ENCODE measurements at regions not wholly inside any gene's neighbourhood (a gene's known extent, or its start where the extent isn't known, plus 50 kb on each side); places are given as distances from the start of the nearest gene placed in this dataset.

DNA sequence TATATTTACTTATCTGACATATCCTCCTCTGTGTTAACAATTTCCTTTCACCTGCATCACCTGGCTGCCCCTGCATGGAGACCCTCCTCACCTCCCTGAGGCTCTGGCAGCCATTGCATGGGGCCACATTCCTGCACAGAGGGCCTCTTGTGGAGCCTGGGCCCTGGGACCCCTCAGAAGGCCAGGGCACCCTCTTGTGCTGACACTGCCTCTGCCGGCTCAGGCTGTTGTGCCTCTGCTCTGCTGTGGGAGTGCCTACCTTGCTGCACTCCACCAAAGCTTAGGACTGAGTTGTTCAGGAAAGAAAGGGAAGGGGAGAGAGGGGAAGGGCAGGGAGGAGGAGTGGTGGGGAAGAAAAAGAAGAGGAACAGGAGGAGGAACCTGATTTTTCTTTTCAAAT lies 194.5 kb downstream of the ADAMTS15 start:
- Histone ChIP-seq H2BK5ac (ENCODE audit: low read depth, low read length, poor library complexity, severe bottlenecking) (no peak overlapping the region), H3K27me3 (ENCODE audit: control insufficient read depth in 1 of 2, insufficient read depth in 1 of 2, low read length in 2 of 2) (no peaks in the 10 kb centered on the region), H3K23ac (ENCODE audit: low read length in 2 of 2) (peak overlapping the region in 1 of 2 experiments; percentile 83), H3K4me3 (ENCODE audit: insufficient read depth in 1 of 2, low read depth in 1 of 2, low read length in 2 of 2) (no peak overlapping the region), H3K36me3 (ENCODE audit: control insufficient read depth in 1 of 2, insufficient read depth in 2 of 2, low read depth in 1 of 2, low read length in 2 of 2) (no peaks in the 10 kb centered on the region), H3K4me2 (ENCODE audit: low read length, poor library complexity, severe bottlenecking) (no peak overlapping the region), H3K4me1 (ENCODE audit: control insufficient read depth, insufficient read depth, low read depth, low read length) (peaks cover 6% of the 10 kb centered on the region), H2BK15ac (ENCODE audit: low read depth, poor library complexity, severe bottlenecking) (no peak overlapping the region), H3K79me1 (replicated peaks; ENCODE audit: low read length, poor library complexity, severe bottlenecking) (no peaks in the 10 kb centered on the region), H3K9ac (ENCODE audit: low read length) (no peak overlapping the region), H4K91ac (ENCODE audit: low read length) (peak overlapping the region; percentile 52), H2AK5ac (ENCODE audit: low read length, severe bottlenecking) (peak overlapping the region; percentile 19), H4K8ac (ENCODE audit: low read length) (peak overlapping the region; percentile 31), H2AFZ (ENCODE audit: low read depth, low read length) (no peak overlapping the region), H2BK120ac (ENCODE audit: low read depth, low read length) (no peak overlapping the region), H3K14ac (ENCODE audit: low read length in 2 of 2) (no peak overlapping the region), H2BK12ac (ENCODE audit: low read length in 2 of 2) (peak overlapping the region; percentile 1 to 42), H3K4ac (ENCODE audit: low read depth in 1 of 2, low read length in 2 of 2) (peak overlapping the region in 1 of 2 experiments; percentile 9), H3K18ac (ENCODE audit: low read depth in 1 of 2, low read length in 2 of 2) (peak overlapping the region in 1 of 2 experiments; percentile 52), H3K27ac (ENCODE audit: low read length, poor library complexity, severe bottlenecking) (no peak overlapping the region), H3K9me3 (ENCODE audit: control insufficient read depth, low read length) (no peaks in the 10 kb centered on the region)
- 62% methylated on average over 1 of the region's 1 CpG for WGBS
- DNase-seq: no peak

DNA sequence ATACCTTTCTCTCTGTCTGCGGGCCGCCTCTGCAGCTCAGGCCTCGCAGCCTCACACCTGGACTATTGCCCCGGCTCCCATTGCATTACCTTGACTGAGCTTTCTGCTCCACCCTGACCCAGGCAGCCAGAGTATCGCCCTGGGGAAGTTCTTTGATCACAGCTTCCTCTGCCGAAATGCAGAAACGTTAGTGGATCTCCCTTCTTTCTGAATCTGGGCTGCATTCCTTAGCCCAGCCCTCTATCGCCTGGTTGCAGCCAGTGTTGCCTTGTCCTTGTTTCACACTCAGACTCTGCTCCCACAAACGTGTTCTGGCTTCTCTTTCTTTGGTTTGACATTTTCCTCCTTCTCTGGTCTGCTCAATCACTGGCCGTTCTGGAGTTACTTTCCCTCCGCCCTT lies 195.7 kb downstream of the ADAMTS15 start:
- no peak overlapping the region for H3K27ac ChIP-seq (ENCODE audit: low read length, poor library complexity, severe bottlenecking)
- no peak overlapping the region for H2BK15ac ChIP-seq (ENCODE audit: low read depth, poor library complexity, severe bottlenecking)
- no peak overlapping the region for H2BK120ac ChIP-seq (ENCODE audit: low read depth, low read length)
- 44% methylated on average over 11 of the region's 11 CpGs for WGBS
- no peak overlapping the region for H2AK5ac ChIP-seq (ENCODE audit: low read length, severe bottlenecking)
- H3K4me2 ChIP-seq (ENCODE audit: low read length, poor library complexity, severe bottlenecking): no peak overlapping the region
- H3K27me3 ChIP-seq (ENCODE audit: control insufficient read depth in 1 of 2, insufficient read depth in 1 of 2, low read length in 2 of 2): no peaks in the 10 kb centered on the region
- H3K4me3 ChIP-seq (ENCODE audit: insufficient read depth in 1 of 2, low read depth in 1 of 2, low read length in 2 of 2): peak overlapping the region in 1 of 2 experiments; percentile 5
- H3K18ac ChIP-seq (ENCODE audit: low read depth in 1 of 2, low read length in 2 of 2): peak overlapping the region; percentile 4 to 5
- H4K8ac ChIP-seq (ENCODE audit: low read length): no peak overlapping the region
- H2BK5ac ChIP-seq (ENCODE audit: low read depth, low read length, poor library complexity, severe bottlenecking): no peak overlapping the region
- H3K9me3 ChIP-seq (ENCODE audit: control insufficient read depth, low read length): no peaks in the 10 kb centered on the region
- H2BK12ac ChIP-seq (ENCODE audit: low read length in 2 of 2): no peak overlapping the region
- H3K23ac ChIP-seq (ENCODE audit: low read length in 2 of 2): no peak overlapping the region
- no peak overlapping the region for H4K91ac ChIP-seq (ENCODE audit: low read length)
- H3K36me3 ChIP-seq (ENCODE audit: control insufficient read depth in 1 of 2, insufficient read depth in 2 of 2, low read depth in 1 of 2, low read length in 2 of 2): no peaks in the 10 kb centered on the region
- no peak for DNase-seq
- peaks cover 3% of the 10 kb centered on the region for H3K4me1 ChIP-seq (ENCODE audit: control insufficient read depth, insufficient read depth, low read depth, low read length)
- peak overlapping the region; percentile 56 for H3K9ac ChIP-seq (ENCODE audit: low read length)
- H3K14ac ChIP-seq (ENCODE audit: low read length in 2 of 2): no peak overlapping the region
- no peak overlapping the region for H3K4ac ChIP-seq (ENCODE audit: low read depth in 1 of 2, low read length in 2 of 2)
- H2AFZ ChIP-seq (ENCODE audit: low read depth, low read length): no peak overlapping the region
- no peaks in the 10 kb centered on the region for H3K79me1 ChIP-seq (replicated peaks; ENCODE audit: low read length, poor library complexity, severe bottlenecking)

DNA sequence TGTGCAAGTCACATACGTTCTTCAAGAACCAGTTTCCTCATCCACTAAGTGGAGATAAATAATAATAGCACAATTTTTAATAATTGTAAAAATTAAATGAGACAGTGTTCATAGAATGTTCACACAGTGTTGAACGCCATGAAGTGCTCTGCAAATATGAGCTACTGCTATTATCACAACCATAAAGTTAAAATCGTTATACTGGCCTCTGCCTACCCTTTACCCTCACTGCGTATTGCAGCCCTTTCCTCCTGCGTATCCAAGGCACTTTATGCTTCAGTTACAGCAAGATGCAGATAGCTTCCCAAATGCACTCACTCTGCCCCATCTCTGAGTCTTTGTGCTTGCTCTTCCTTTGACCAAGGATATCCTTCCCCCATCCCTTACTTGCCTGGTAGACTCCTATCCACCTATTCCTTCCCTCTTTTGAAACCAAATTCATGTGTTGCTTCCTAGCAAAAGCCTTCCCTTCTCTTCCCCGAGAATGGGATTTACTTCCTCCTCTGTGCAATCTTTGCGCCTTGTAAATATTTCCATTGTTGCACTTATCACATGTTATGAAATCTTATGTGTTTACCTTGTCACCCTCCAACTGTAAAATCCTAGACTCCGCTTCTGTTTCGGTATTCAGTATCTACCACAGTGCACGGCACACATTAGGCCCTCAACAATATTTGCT lies 196.9 kb downstream of the ADAMTS15 start:
- 94% methylated on average over 9 of the region's 10 CpGs for WGBS
- H3K9me3 ChIP-seq (ENCODE audit: control insufficient read depth, low read length): no peaks in the 10 kb centered on the region
- H2BK5ac ChIP-seq (ENCODE audit: low read depth, low read length, poor library complexity, severe bottlenecking): no peak overlapping the region

GRCh38 chr11:130645843-130646197 lies 197.4 kb downstream of the ADAMTS15 start:
- no peak overlapping the region for H3K18ac ChIP-seq (ENCODE audit: low read depth in 1 of 2, low read length in 2 of 2)
- peaks cover 3% of the 10 kb centered on the region for H3K4me1 ChIP-seq (ENCODE audit: control insufficient read depth, insufficient read depth, low read depth, low read length)
- no peak overlapping the region for H2BK120ac ChIP-seq (ENCODE audit: low read depth, low read length)
- H3K27me3 ChIP-seq (ENCODE audit: control insufficient read depth in 1 of 2, insufficient read depth in 1 of 2, low read length in 2 of 2): no peaks in the 10 kb centered on the region
- no peak overlapping the region for H3K14ac ChIP-seq (ENCODE audit: low read length in 2 of 2)
- no peak for DNase-seq
- no peak overlapping the region for H2AK5ac ChIP-seq (ENCODE audit: low read length, severe bottlenecking)
- no peak overlapping the region for H4K8ac ChIP-seq (ENCODE audit: low read length)
- H2BK12ac ChIP-seq (ENCODE audit: low read length in 2 of 2): no peak overlapping the region
- peak overlapping the region; percentile 73 for H3K9ac ChIP-seq (ENCODE audit: low read length)
- no peak overlapping the region for H3K4ac ChIP-seq (ENCODE audit: low read depth in 1 of 2, low read length in 2 of 2)
- H3K4me2 ChIP-seq (ENCODE audit: low read length, poor library complexity, severe bottlenecking): no peak overlapping the region
- H2BK15ac ChIP-seq (ENCODE audit: low read depth, poor library complexity, severe bottlenecking): no peak overlapping the region
- no peaks in the 10 kb centered on the region for H3K79me1 ChIP-seq (replicated peaks; ENCODE audit: low read length, poor library complexity, severe bottlenecking)
- no peak overlapping the region for H4K91ac ChIP-seq (ENCODE audit: low read length)
- H3K27ac ChIP-seq (ENCODE audit: low read length, poor library complexity, severe bottlenecking): no peak overlapping the region
- H3K36me3 ChIP-seq (ENCODE audit: control insufficient read depth in 1 of 2, insufficient read depth in 2 of 2, low read depth in 1 of 2, low read length in 2 of 2): no peaks in the 10 kb centered on the region
- H3K4me3 ChIP-seq (ENCODE audit: insufficient read depth in 1 of 2, low read depth in 1 of 2, low read length in 2 of 2): no peak overlapping the region
- no peak overlapping the region for H2AFZ ChIP-seq (ENCODE audit: low read depth, low read length)
- no peaks in the 10 kb centered on the region for H3K9me3 ChIP-seq (ENCODE audit: control insufficient read depth, low read length)
- no peak overlapping the region for H3K23ac ChIP-seq (ENCODE audit: low read length in 2 of 2)
- H2BK5ac ChIP-seq (ENCODE audit: low read depth, low read length, poor library complexity, severe bottlenecking): no peak overlapping the region
- 100% methylated on average over 6 of the region's 6 CpGs for WGBS

More for the DNA sequence above, 196.9 kb downstream of the ADAMTS15 start:
- Histone ChIP-seq H3K27me3 (ENCODE audit: control insufficient read depth in 1 of 2, insufficient read depth in 1 of 2, low read length in 2 of 2) (no peaks in the 10 kb centered on the region), H3K4ac (ENCODE audit: low read depth in 1 of 2, low read length in 2 of 2) (peak overlapping the region in 1 of 2 experiments; percentile 13), H4K91ac (ENCODE audit: low read length) (no peak overlapping the region), H2BK15ac (ENCODE audit: low read depth, poor library complexity, severe bottlenecking) (no peak overlapping the region), H4K8ac (ENCODE audit: low read length) (peak overlapping the region; percentile 7), H3K4me3 (ENCODE audit: insufficient read depth in 1 of 2, low read depth in 1 of 2, low read length in 2 of 2) (no peak overlapping the region), H3K27ac (ENCODE audit: low read length, poor library complexity, severe bottlenecking) (no peak overlapping the region), H2AK5ac (ENCODE audit: low read length, severe bottlenecking) (no peak overlapping the region), H3K4me2 (ENCODE audit: low read length, poor library complexity, severe bottlenecking) (no peak overlapping the region), H2AFZ (ENCODE audit: low read depth, low read length) (no peak overlapping the region), H3K18ac (ENCODE audit: low read depth in 1 of 2, low read length in 2 of 2) (no peak overlapping the region), H3K36me3 (ENCODE audit: control insufficient read depth in 1 of 2, insufficient read depth in 2 of 2, low read depth in 1 of 2, low read length in 2 of 2) (no peaks in the 10 kb centered on the region), H2BK120ac (ENCODE audit: low read depth, low read length) (no peak overlapping the region), H3K79me1 (replicated peaks; ENCODE audit: low read length, poor library complexity, severe bottlenecking) (no peaks in the 10 kb centered on the region), H3K23ac (ENCODE audit: low read length in 2 of 2) (no peak overlapping the region), H3K9ac (ENCODE audit: low read length) (peak overlapping the region; percentile 73), H2BK12ac (ENCODE audit: low read length in 2 of 2) (peak overlapping the region in 1 of 2 experiments; percentile 7), H3K14ac (ENCODE audit: low read length in 2 of 2) (no peak overlapping the region), H3K4me1 (ENCODE audit: control insufficient read depth, insufficient read depth, low read depth, low read length) (peaks cover 3% of the 10 kb centered on the region)
- DNase-seq: no peak
